ENCODE measurements at regions not wholly inside any gene's neighbourhood (a gene's known extent, or its start where the extent isn't known, plus 50 kb on each side); places are given as distances from the start of the nearest gene placed in this dataset.

GRCh38 chr13:70893832-70894231, 785.6 kb upstream of the KLHL1 start:
- no peak for DNase-seq (ENCODE audit: low spot score)

GRCh38 chr13:70890289-70890688, 782.0 kb upstream of the KLHL1 start:
- no peak for DNase-seq (ENCODE audit: low spot score)

GRCh38 chr13:70889163-70889562, 780.9 kb upstream of the KLHL1 start:
- DNase-seq (ENCODE audit: low spot score) = no peak

- DNase-seq (ENCODE audit: low spot score) = no peak
These were observed 775.9 kb upstream of the KLHL1 start for GRCh38 chr13:70884196-70884595.

GRCh38 chr13:70874636-70875035, 766.4 kb upstream of the KLHL1 start:
- no peak for DNase-seq (ENCODE audit: low spot score)

- DNase-seq (ENCODE audit: low spot score) = no peak
These were observed 756.5 kb upstream of the KLHL1 start for GRCh38 chr13:70864731-70865130.

- no peak for DNase-seq (ENCODE audit: low spot score)
These were observed 748.5 kb upstream of the KLHL1 start for GRCh38 chr13:70856711-70857110.

- no peak for DNase-seq (ENCODE audit: low spot score)
These were observed 747.8 kb upstream of the KLHL1 start for GRCh38 chr13:70856025-70856424.

- no peak for DNase-seq (ENCODE audit: low spot score)
These were observed 741.0 kb upstream of the KLHL1 start for GRCh38 chr13:70849222-70849621.

- DNase-seq (ENCODE audit: low spot score) = no peak
These were observed 736.3 kb upstream of the KLHL1 start for GRCh38 chr13:70844391-70845108.

- no peak for DNase-seq (ENCODE audit: low spot score)
These were observed 733.9 kb upstream of the KLHL1 start for GRCh38 chr13:70842062-70842644.

GRCh38 chr13:70841240-70842061, 733.2 kb upstream of the KLHL1 start:
- no peak for DNase-seq (ENCODE audit: low spot score)

- no peak for DNase-seq (ENCODE audit: low spot score)
These were observed 727.1 kb upstream of the KLHL1 start for GRCh38 chr13:70835371-70835770.

- no peak for DNase-seq (ENCODE audit: low spot score)
These were observed 721.5 kb upstream of the KLHL1 start for GRCh38 chr13:70829748-70830147.

GRCh38 chr13:70817576-70817975, 709.3 kb upstream of the KLHL1 start:
- no peak for DNase-seq (ENCODE audit: low spot score)

GRCh38 chr13:70816853-70817252, 708.6 kb upstream of the KLHL1 start:
- DNase-seq (ENCODE audit: low spot score) = no peak

- DNase-seq (ENCODE audit: low spot score) = no peak
These were observed 706.4 kb upstream of the KLHL1 start for GRCh38 chr13:70814684-70815083.

- DNase-seq (ENCODE audit: low spot score) = no peak
These were observed 704.2 kb upstream of the KLHL1 start for GRCh38 chr13:70812481-70812880.

- no peak for DNase-seq (ENCODE audit: low spot score)
These were observed 701.3 kb upstream of the KLHL1 start for GRCh38 chr13:70809588-70809987.

- DNase-seq (ENCODE audit: low spot score) = no peak
These were observed 690.1 kb upstream of the KLHL1 start for GRCh38 chr13:70798385-70798784.

- no peak for DNase-seq (ENCODE audit: low spot score)
These were observed 687.2 kb upstream of the KLHL1 start for GRCh38 chr13:70795484-70795883.

- DNase-seq (ENCODE audit: low spot score) = no peak
These were observed 683.9 kb upstream of the KLHL1 start for GRCh38 chr13:70792121-70792520.

GRCh38 chr13:70789751-70790150, 681.5 kb upstream of the KLHL1 start:
- DNase-seq (ENCODE audit: low spot score) = no peak
